ENCODE measurements at regions not wholly inside any gene's neighbourhood (a gene's known extent, or its start where the extent isn't known, plus 50 kb on each side); places are given as distances from the start of the nearest gene placed in this dataset.

GRCh38 chr1:81578867-81579266 is 221.9 kb upstream of the ADGRL2 start:
- TF ChIP-seq CTCF (IDR thresholded peaks at IDR 0.05; ENCODE audit: extremely low read depth, missing control alignments), result no peak
- DNase-seq (ENCODE audit: low spot score), result no peak

- no peak for DNase-seq (ENCODE audit: low spot score)
- TF ChIP-seq CTCF (IDR thresholded peaks at IDR 0.05; ENCODE audit: extremely low read depth, missing control alignments), result no peak
These were observed 223.6 kb upstream of the ADGRL2 start for GRCh38 chr1:81577004-81577697.

- no peak for TF ChIP-seq CTCF (IDR thresholded peaks at IDR 0.05; ENCODE audit: extremely low read depth, missing control alignments)
- no peak for DNase-seq (ENCODE audit: low spot score)
These were observed 226.3 kb upstream of the ADGRL2 start for GRCh38 chr1:81574408-81574807.

DNA sequence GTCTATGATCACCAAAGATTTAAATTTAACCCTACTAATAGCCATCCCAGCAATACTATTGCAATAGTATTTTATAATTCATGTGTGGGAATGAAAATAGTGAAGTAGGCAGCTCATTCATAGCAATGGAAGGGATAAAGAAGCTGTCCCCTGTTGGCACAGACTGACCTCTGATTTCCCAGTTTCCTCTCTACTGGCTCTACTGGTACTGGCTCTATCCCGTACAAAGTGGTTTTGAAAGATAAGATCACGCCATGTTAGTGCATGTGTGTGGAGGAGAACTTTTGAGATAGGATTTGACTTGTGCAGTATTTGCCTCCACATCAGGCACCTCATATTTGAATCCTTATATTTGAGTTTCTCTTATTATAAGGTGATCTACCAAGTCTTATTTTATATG is 227.3 kb upstream of the ADGRL2 start:
- no peak for TF ChIP-seq CTCF (IDR thresholded peaks at IDR 0.05; ENCODE audit: extremely low read depth, missing control alignments)
- no peak for DNase-seq (ENCODE audit: low spot score)

GRCh38 chr1:81571946-81572345 is 228.8 kb upstream of the ADGRL2 start:
- TF ChIP-seq CTCF (IDR thresholded peaks at IDR 0.05; ENCODE audit: extremely low read depth, missing control alignments), result no peak
- DNase-seq (ENCODE audit: low spot score), result no peak

GRCh38 chr1:81569761-81570160 is 231.0 kb upstream of the ADGRL2 start:
- DNase-seq (ENCODE audit: low spot score), result no peak
- no peak for TF ChIP-seq CTCF (IDR thresholded peaks at IDR 0.05; ENCODE audit: extremely low read depth, missing control alignments)

GRCh38 chr1:81563632-81564031 is 237.1 kb upstream of the ADGRL2 start:
- no peak for TF ChIP-seq CTCF (IDR thresholded peaks at IDR 0.05; ENCODE audit: extremely low read depth, missing control alignments)
- no peak for DNase-seq (ENCODE audit: low spot score)
